ENCODE measurements at regions not wholly inside any gene's neighbourhood (a gene's known extent, or its start where the extent isn't known, plus 50 kb on each side); places are given as distances from the start of the nearest gene placed in this dataset.
A peak's percentile ranks its signal among the peaks of the same experiment; 100 is the strongest.
"Not testable (repeated sequence)": the region's sequence is repeated elsewhere in the genome, so short reads cannot be mapped to it uniquely, and the experiment has no call there.

- TF ChIP-seq, protein P1, sequence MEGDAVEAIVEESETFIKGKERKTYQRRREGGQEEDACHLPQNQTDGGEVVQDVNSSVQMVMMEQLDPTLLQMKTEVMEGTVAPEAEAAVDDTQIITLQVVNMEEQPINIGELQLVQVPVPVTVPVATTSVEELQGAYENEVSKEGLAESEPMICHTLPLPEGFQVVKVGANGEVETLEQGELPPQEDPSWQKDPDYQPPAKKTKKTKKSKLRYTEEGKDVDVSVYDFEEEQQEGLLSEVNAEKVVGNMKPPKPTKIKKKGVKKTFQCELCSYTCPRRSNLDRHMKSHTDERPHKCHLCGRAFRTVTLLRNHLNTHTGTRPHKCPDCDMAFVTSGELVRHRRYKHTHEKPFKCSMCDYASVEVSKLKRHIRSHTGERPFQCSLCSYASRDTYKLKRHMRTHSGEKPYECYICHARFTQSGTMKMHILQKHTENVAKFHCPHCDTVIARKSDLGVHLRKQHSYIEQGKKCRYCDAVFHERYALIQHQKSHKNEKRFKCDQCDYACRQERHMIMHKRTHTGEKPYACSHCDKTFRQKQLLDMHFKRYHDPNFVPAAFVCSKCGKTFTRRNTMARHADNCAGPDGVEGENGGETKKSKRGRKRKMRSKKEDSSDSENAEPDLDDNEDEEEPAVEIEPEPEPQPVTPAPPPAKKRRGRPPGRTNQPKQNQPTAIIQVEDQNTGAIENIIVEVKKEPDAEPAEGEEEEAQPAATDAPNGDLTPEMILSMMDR (conservative IDR thresholded peaks at IDR 0.05) = no peak
- no peak overlapping the region for H3K27ac ChIP-seq
These were observed 117.4 kb upstream of the ZC4H2 start for GRCh38 chrX:65093658-65094057.

GRCh38 chrX:65073233-65073632 lies 97.0 kb upstream of the ZC4H2 start:
- TF ChIP-seq, protein P1 (conservative IDR thresholded peaks at IDR 0.05) = no peak
- no peak overlapping the region for H3K27ac ChIP-seq

DNA sequence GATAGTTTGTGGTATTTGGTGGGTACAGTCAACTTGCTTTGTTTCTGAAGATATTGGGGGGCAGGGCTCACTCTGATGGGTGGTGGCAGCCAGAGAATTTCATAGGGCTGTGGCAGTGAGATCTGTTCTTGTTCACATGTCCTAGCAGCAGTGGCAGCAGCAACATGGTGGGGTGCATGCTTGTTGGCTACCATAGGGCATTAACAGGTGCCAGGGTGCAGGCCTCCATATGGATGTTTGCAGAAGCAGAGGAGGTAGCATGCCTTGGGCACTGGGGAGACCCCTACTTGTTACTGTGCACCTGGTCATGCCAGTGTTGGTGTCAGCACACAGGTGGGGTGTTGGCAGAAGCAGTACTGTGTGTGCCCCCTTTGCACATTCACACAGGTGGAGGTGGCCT lies 96.3 kb upstream of the ZC4H2 start:
- H3K27ac ChIP-seq = no peak overlapping the region
- TF ChIP-seq, protein P1 (conservative IDR thresholded peaks at IDR 0.05) = no peak

DNA sequence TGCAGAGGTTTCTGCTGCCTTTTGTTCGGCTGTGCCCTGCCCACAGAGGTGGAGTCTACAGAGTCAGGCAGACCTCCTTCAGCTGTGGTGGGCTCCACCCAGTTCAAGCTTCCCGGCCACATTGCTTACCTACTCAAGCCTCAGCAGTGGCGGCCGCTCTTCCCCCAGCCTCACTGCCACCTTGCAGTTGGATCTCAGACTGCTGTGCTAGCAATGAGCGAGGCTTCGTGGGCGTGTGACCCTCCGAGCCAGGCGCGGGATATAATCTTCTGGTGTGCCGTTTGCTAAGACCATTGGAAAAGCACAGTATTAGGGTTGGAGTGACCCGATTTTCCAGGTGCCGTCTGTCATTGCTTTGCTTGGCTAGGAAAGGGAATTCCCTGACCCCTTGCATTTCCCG lies 82.4 kb upstream of the ZC4H2 start:
- H3K27ac ChIP-seq = not testable (repeated sequence)

GRCh38 chrX:65045001-65045400 lies 68.8 kb upstream of the ZC4H2 start:
- TF ChIP-seq, protein P1 (conservative IDR thresholded peaks at IDR 0.05) = no peak
- H3K27ac ChIP-seq = no peak overlapping the region

DNA sequence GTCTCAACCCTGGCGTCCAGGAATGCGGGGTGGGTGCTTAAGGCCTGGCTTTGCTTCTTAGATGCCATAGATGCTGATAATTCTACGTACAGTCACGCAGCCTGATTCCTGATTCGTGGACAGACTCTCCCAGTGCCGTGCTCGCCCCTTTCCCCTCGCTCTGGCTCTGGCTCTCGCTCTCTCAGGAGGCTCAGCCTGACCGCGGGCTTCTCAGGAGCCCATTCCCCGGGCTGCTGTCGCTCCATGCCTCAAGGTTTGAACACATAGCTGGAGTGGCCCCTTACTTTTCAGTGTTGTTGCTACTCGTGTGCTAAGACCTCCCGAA lies 59.2 kb upstream of the ZC4H2 start:
- peak overlapping the region; percentile 61 for H3K27ac ChIP-seq
- TF ChIP-seq, protein P1 (conservative IDR thresholded peaks at IDR 0.05) = no peak

GRCh38 chrX:65034668-65035445 lies 58.6 kb upstream of the ZC4H2 start, which contains the start of gene ZC3H12B:
Gene ZC3H12B, plus strand, starts transcription at chrX:65034826.
- TF ChIP-seq, protein P1 (conservative IDR thresholded peaks at IDR 0.05) = peak; percentile 56
- peak within 1 kb of the TSS; percentile 61 for H3K27ac ChIP-seq

DNA sequence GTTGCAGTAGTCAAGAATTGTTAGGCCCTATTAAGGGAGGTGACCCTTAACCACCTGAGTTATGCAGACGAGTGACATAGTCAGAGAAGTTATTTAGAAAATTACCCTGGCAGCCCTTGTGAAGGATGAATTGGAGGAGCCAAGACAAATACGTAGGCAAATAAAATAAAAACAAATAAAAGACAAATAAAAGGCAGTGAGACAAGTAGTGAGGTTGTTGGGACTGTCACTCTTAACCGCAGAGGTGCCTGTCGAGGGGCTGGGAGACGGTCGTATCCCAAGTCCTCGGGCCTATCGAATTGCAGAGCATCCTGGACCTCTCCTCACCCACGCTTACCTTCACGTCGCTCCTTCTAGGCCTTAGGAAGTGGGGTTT lies 58.0 kb upstream of the ZC4H2 start:
- TF ChIP-seq, protein P1 (conservative IDR thresholded peaks at IDR 0.05) = no peak
- H3K27ac ChIP-seq = peak overlapping the region; percentile 61

All from VCaP (cell line).